ENCODE measurements at regions not wholly inside any gene's neighbourhood (a gene's known extent, or its start where the extent isn't known, plus 50 kb on each side); places are given as distances from the start of the nearest gene placed in this dataset.

DNA sequence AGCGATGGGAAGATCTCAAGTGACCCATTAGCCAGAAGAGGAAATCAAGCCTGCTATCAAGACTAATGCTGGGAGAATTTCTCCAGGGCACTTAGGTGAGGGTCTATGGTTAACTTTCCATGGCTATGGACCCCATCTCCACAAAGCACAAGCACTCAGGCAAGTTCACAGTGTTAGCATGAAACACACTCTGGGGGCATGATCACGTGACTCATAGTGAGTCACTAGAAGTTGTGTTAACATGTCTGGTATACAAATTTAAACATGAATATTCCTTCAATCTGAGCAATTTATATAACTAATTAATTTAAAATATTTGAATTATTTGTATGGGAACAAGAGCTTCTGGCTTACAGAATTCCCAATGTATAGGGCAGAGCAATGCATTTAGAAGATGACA, 131.8 kb downstream of the FAM204A start:
- no peaks in the 10 kb centered on the region for H3K27me3 ChIP-seq (ENCODE audit: insufficient read depth, insufficient read length)
- no peak for DNase-seq (ENCODE audit: low read depth, low spot score)
- H3K4me1 ChIP-seq (ENCODE audit: insufficient read depth, insufficient read length) = no peaks in the 10 kb centered on the region
- TF ChIP-seq YY1 (IDR thresholded peaks at IDR 0.05; ENCODE audit: insufficient read depth, insufficient read length) = no peak
- TF ChIP-seq SUZ12 (IDR thresholded peaks at IDR 0.05; ENCODE audit: extremely low read depth, insufficient read depth, insufficient read length) = no peak
- no peak for TF ChIP-seq ZNF274 (IDR thresholded peaks at IDR 0.05; ENCODE audit: low read depth, low read length)
- H3K9ac ChIP-seq (ENCODE audit: insufficient read length, low read depth) = no peak overlapping the region
- H3K4me3 ChIP-seq (ENCODE audit: insufficient read length, low read depth) = no peak overlapping the region
- no peaks in the 10 kb centered on the region for H3K9me3 ChIP-seq (ENCODE audit: insufficient read depth, low read length)
- no peaks in the 10 kb centered on the region for H3K36me3 ChIP-seq (ENCODE audit: insufficient read depth, insufficient read length, low read length)

DNA sequence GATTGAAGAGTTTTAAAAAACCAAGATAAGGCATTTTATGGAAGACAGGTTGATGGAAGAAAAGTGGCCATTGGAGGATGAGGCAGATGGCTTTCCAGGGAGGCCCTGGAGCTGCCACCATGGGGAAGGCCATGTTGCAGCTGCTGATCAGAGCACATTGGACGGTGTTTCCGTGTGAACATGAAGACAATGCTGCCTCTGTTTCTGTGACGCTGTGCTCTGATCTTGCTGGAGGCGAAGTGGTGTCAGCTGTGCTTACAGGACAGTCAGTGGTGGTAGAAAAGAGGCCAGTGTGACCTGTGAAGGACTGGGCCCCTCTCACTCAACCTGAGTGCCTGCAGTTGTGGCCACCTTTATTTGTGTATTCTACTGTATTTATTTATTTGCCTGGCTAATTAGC, 132.9 kb downstream of the FAM204A start:
- Histone ChIP-seq H3K36me3 (ENCODE audit: insufficient read depth, insufficient read length, low read length) (no peaks in the 10 kb centered on the region), H3K4me3 (ENCODE audit: insufficient read length, low read depth) (no peak overlapping the region), H3K9ac (ENCODE audit: insufficient read length, low read depth) (no peak overlapping the region), H3K9me3 (ENCODE audit: insufficient read depth, low read length) (no peaks in the 10 kb centered on the region), H3K4me1 (ENCODE audit: insufficient read depth, insufficient read length) (no peaks in the 10 kb centered on the region), H3K27me3 (ENCODE audit: insufficient read depth, insufficient read length) (no peaks in the 10 kb centered on the region)
- DNase-seq (ENCODE audit: low read depth, low spot score) = no peak
- no peak for TF ChIP-seq YY1 (IDR thresholded peaks at IDR 0.05; ENCODE audit: insufficient read depth, insufficient read length)
- TF ChIP-seq SUZ12 (IDR thresholded peaks at IDR 0.05; ENCODE audit: extremely low read depth, insufficient read depth, insufficient read length) = no peak
- no peak for TF ChIP-seq ZNF274 (IDR thresholded peaks at IDR 0.05; ENCODE audit: low read depth, low read length)

DNA sequence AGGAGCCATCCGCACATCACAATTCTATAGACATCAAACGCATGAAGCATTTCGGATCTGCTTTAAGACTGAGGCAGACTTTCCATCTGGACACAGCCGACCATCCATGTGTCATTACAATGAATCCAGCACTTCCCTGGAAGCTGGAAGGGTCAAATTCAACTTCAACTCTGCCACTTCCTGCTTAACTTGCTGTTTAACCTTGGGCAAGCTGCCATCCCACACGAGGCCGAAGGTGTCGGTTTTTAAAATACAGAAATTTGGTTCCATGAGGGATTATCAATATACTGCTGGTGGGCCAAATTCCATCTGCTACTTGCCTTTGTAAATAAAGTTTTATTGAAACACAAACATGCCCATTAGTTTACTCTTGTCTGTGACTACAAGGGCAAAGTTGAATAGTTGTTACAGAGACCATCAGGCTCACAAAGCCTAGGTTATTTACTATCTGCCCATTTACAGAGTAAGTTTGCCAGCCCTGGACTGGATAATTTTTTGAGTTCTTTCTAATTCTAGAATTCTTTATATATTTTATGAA, 134.6 kb downstream of the FAM204A start:
- Histone ChIP-seq H3K36me3 (ENCODE audit: insufficient read depth, insufficient read length, low read length) (no peaks in the 10 kb centered on the region), H3K27me3 (ENCODE audit: insufficient read depth, insufficient read length) (no peaks in the 10 kb centered on the region), H3K9me3 (ENCODE audit: insufficient read depth, low read length) (no peaks in the 10 kb centered on the region), H3K9ac (ENCODE audit: insufficient read length, low read depth) (no peak overlapping the region), H3K4me3 (ENCODE audit: insufficient read length, low read depth) (no peak overlapping the region), H3K4me1 (ENCODE audit: insufficient read depth, insufficient read length) (peaks cover 2% of the 10 kb centered on the region)
- TF ChIP-seq SUZ12 (IDR thresholded peaks at IDR 0.05; ENCODE audit: extremely low read depth, insufficient read depth, insufficient read length) (no peak), ZNF274 (IDR thresholded peaks at IDR 0.05; ENCODE audit: low read depth, low read length) (no peak), YY1 (IDR thresholded peaks at IDR 0.05; ENCODE audit: insufficient read depth, insufficient read length) (no peak)
- DNase-seq (ENCODE audit: low read depth, low spot score) = no peak

DNA sequence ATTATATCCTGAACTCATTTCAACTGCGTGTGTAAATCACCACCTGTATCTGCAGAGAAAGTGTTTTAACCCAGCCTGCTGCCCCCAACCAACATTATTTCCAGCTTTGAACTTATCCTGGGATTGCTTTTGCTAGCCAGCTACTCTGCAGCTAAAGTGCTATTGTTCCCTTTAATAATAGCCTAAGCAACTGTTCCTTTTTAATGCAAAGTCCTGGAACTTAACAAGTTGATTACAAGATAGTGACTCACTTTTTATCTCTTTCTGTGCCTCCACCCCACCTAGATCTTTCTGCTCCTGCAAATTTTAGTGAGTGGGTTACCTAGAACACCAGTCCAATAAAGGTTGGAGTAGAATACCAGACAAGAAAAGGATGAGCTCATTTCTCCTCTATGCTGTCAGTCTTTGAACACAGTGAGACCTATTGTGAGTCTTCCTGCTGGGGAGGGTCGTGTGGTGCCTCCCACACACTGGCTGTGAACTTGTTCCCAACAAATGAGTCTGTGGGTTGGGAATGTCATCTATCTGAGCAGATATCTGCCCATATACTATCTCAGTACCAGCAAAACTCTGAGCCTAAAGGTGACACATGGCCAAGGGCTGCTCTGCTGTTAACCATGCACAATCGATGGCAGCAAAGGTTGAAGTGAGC, 137.7 kb downstream of the FAM204A start:
- Histone ChIP-seq H3K27me3 (ENCODE audit: insufficient read depth, insufficient read length) (no peaks in the 10 kb centered on the region), H3K36me3 (ENCODE audit: insufficient read depth, insufficient read length, low read length) (no peaks in the 10 kb centered on the region), H3K9me3 (ENCODE audit: insufficient read depth, low read length) (no peaks in the 10 kb centered on the region), H3K4me1 (ENCODE audit: insufficient read depth, insufficient read length) (peaks cover 2% of the 10 kb centered on the region), H3K9ac (ENCODE audit: insufficient read length, low read depth) (no peak overlapping the region), H3K4me3 (ENCODE audit: insufficient read length, low read depth) (no peak overlapping the region)
- DNase-seq (ENCODE audit: low read depth, low spot score) = peak; percentile 16
- TF ChIP-seq SUZ12 (IDR thresholded peaks at IDR 0.05; ENCODE audit: extremely low read depth, insufficient read depth, insufficient read length) (no peak), ZNF274 (IDR thresholded peaks at IDR 0.05; ENCODE audit: low read depth, low read length) (no peak), YY1 (IDR thresholded peaks at IDR 0.05; ENCODE audit: insufficient read depth, insufficient read length) (no peak)

DNA sequence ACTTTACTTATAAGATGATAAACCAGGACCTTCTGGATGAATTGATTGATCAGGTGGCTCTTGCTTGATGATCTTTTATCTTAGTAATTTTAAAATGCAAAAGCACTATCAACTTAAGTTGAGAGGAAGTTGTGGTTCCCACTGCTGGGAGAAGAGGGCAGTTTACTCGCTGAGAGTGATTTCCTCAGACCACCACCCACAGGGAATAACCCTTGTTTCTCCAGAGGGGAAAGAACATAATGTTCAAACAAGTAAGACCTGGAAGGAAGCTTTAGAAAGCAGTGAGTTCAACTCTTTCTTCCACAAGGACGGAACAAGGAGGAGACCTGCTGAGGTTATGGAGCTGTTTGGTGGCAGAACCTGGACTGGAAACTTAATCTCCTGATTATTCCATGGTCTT, 138.7 kb downstream of the FAM204A start:
- Histone ChIP-seq H3K9ac (ENCODE audit: insufficient read length, low read depth) (no peak overlapping the region), H3K9me3 (ENCODE audit: insufficient read depth, low read length) (no peaks in the 10 kb centered on the region), H3K36me3 (ENCODE audit: insufficient read depth, insufficient read length, low read length) (no peaks in the 10 kb centered on the region), H3K4me1 (ENCODE audit: insufficient read depth, insufficient read length) (peaks cover 2% of the 10 kb centered on the region), H3K4me3 (ENCODE audit: insufficient read length, low read depth) (no peak overlapping the region), H3K27me3 (ENCODE audit: insufficient read depth, insufficient read length) (no peaks in the 10 kb centered on the region)
- no peak for DNase-seq (ENCODE audit: low read depth, low spot score)
- TF ChIP-seq SUZ12 (IDR thresholded peaks at IDR 0.05; ENCODE audit: extremely low read depth, insufficient read depth, insufficient read length) (no peak), ZNF274 (IDR thresholded peaks at IDR 0.05; ENCODE audit: low read depth, low read length) (no peak), YY1 (IDR thresholded peaks at IDR 0.05; ENCODE audit: insufficient read depth, insufficient read length) (no peak)

DNA sequence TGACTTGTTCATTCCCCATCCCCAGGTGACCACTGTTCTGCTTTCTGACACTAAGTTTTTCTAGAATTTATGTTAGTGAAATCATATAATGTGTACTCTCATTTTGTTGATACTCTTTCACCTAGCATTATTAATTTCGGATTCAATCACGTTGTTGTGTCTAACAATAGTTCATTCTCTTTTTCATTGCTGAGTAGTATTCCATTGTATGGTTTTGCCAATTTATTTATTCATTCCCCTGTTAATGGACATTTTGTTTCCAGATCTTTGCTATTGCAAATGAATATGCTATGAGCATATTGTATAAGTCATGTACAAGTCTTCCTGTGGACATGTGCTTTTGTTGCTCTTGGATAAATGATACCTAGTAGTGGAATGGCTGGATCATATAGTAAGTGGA, 146.4 kb downstream of the FAM204A start:
- Histone ChIP-seq H3K36me3 (ENCODE audit: insufficient read depth, insufficient read length, low read length) (no peaks in the 10 kb centered on the region), H3K4me1 (ENCODE audit: insufficient read depth, insufficient read length) (no peaks in the 10 kb centered on the region), H3K9me3 (ENCODE audit: insufficient read depth, low read length) (peaks cover 5% of the 10 kb centered on the region; the same call in 1 of the 2 replicates), H3K9ac (ENCODE audit: insufficient read length, low read depth) (no peak overlapping the region), H3K27me3 (ENCODE audit: insufficient read depth, insufficient read length) (no peaks in the 10 kb centered on the region), H3K4me3 (ENCODE audit: insufficient read length, low read depth) (no peak overlapping the region)
- DNase-seq (ENCODE audit: low read depth, low spot score) = no peak
- no peak for TF ChIP-seq YY1 (IDR thresholded peaks at IDR 0.05; ENCODE audit: insufficient read depth, insufficient read length)
- TF ChIP-seq ZNF274 (IDR thresholded peaks at IDR 0.05; ENCODE audit: low read depth, low read length) = no peak
- TF ChIP-seq SUZ12 (IDR thresholded peaks at IDR 0.05; ENCODE audit: extremely low read depth, insufficient read depth, insufficient read length) = no peak

DNA sequence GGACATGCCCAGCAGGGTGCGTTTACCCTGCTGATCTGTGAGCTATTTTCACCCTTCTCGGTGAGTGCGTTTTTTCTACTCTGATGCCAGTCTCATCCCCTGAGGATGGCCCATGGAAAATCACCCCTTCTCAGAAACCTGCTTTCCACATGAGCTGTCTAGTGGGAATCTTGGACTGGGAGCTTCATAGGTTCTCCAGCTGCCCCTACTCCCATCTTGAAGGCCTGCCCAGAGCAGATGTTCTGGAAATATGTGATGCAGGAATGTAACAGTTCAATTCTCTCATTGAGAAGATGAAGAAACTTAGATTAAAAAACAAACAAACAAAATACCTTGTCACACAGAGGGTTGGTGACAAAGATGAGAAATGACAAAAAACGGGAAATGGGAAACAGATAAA, 146.9 kb upstream of the RAB11FIP2 start:
- TF ChIP-seq SUZ12 (IDR thresholded peaks at IDR 0.05; ENCODE audit: extremely low read depth, insufficient read depth, insufficient read length) = no peak
- TF ChIP-seq YY1 (IDR thresholded peaks at IDR 0.05; ENCODE audit: insufficient read depth, insufficient read length) = no peak
- no peak overlapping the region for H3K9ac ChIP-seq (ENCODE audit: insufficient read length, low read depth)
- no peaks in the 10 kb centered on the region for H3K36me3 ChIP-seq (ENCODE audit: insufficient read depth, insufficient read length, low read length)
- H3K4me3 ChIP-seq (ENCODE audit: insufficient read length, low read depth) = no peak overlapping the region
- peaks cover 5% of the 10 kb centered on the region; the same call in 1 of the 2 replicates for H3K9me3 ChIP-seq (ENCODE audit: insufficient read depth, low read length)
- H3K27me3 ChIP-seq (ENCODE audit: insufficient read depth, insufficient read length) = no peaks in the 10 kb centered on the region
- no peaks in the 10 kb centered on the region for H3K4me1 ChIP-seq (ENCODE audit: insufficient read depth, insufficient read length)
- DNase-seq (ENCODE audit: low read depth, low spot score) = no peak
